ENCODE measurements at regions not wholly inside any gene's neighbourhood (a gene's known extent, or its start where the extent isn't known, plus 50 kb on each side); places are given as distances from the start of the nearest gene placed in this dataset.

- H3K4me3 Mint-ChIP-seq = no peak overlapping the region
- Histone ChIP-seq H3K9me3 (ENCODE audit: control insufficient read depth, low read length) (peaks cover 31% of the 10 kb centered on the region), H3K4me1 (ENCODE audit: control insufficient read depth, insufficient read depth, low read length) (peaks cover 6% of the 10 kb centered on the region), H3K27ac (ENCODE audit: low read depth, low read length) (no peak overlapping the region), H3K27me3 (ENCODE audit: control insufficient read depth, insufficient read depth, low read length, poor library complexity, severe bottlenecking) (no peaks in the 10 kb centered on the region), H3K36me3 (ENCODE audit: control insufficient read depth, insufficient read depth, low read length) (no peaks in the 10 kb centered on the region), H3K4me3 (ENCODE audit: low read length) (no peak overlapping the region), H3K9ac (ENCODE audit: extremely low read depth, low read length, poor library complexity, severe bottlenecking) (no peak overlapping the region)
- peaks cover 3% of the 10 kb centered on the region for H3K27me3 Mint-ChIP-seq (ENCODE audit: insufficient read depth)
- no peak overlapping the region for H3K27ac Mint-ChIP-seq
- H3K9me3 Mint-ChIP-seq = peaks cover 13% of the 10 kb centered on the region
- H3K36me3 Mint-ChIP-seq (ENCODE audit: low read depth) = peaks cover 2% of the 10 kb centered on the region
- H3K4me1 Mint-ChIP-seq = peaks cover 19% of the 10 kb centered on the region
- TF ChIP-seq CTCF (conservative IDR thresholded peaks at IDR 0.05) = no peak
- WGBS, 2 experiments (ENCODE audit: insufficient coverage in 1 of 2, insufficient read length in 1 of 2) = 83 to 93% methylated on average over 2 to 3 of the region's 3 CpGs
- no peak for DNase-seq
Observed at GRCh38 chr15:69868756-69869155, 229.0 kb downstream of the TLE3 start.

DNA sequence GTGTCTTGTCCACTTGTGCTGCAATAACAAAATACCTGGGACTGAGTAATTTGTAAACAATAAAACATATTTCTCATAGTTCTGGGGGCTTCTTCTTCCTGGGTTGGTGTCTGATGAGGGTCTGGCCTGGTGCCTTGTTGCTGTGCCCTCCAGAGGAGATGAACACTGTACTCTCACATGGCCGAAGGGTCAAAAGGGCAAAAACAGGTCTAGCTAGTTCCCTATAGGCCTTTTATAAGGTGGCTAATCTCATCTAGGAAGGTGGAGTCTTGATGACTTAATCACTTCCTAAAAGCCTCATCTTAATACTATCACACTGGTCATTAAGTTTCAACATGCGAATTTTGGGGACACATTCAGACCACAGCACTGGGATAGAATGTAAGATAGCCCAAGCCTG is 228.4 kb downstream of the TLE3 start:
- 43 to 52% methylated on average over 2 of the region's 2 CpGs for WGBS, 2 experiments (ENCODE audit: insufficient coverage in 1 of 2, insufficient read length in 1 of 2)

GRCh38 chr15:69869881-69870505 is 227.7 kb downstream of the TLE3 start:
- Mint-ChIP-seq H3K36me3 (ENCODE audit: low read depth) (no peaks in the 10 kb centered on the region), H3K4me1 (peaks cover 13% of the 10 kb centered on the region), H3K9me3 (peaks cover 10% of the 10 kb centered on the region), H3K4me3 (no peak overlapping the region), H3K27me3 (ENCODE audit: insufficient read depth) (peaks cover 3% of the 10 kb centered on the region), H3K27ac (no peak overlapping the region)
- Histone ChIP-seq H3K4me3 (ENCODE audit: low read length) (no peak overlapping the region), H3K36me3 (ENCODE audit: control insufficient read depth, insufficient read depth, low read length) (no peaks in the 10 kb centered on the region), H3K27me3 (ENCODE audit: control insufficient read depth, insufficient read depth, low read length, poor library complexity, severe bottlenecking) (no peaks in the 10 kb centered on the region), H3K4me1 (ENCODE audit: control insufficient read depth, insufficient read depth, low read length) (peaks cover 4% of the 10 kb centered on the region), H3K9ac (ENCODE audit: extremely low read depth, low read length, poor library complexity, severe bottlenecking) (no peak overlapping the region), H3K9me3 (ENCODE audit: control insufficient read depth, low read length) (peaks cover 30% of the 10 kb centered on the region), H3K27ac (ENCODE audit: low read depth, low read length) (no peak overlapping the region)
- TF ChIP-seq CTCF (conservative IDR thresholded peaks at IDR 0.05) = no peak
- no peak for DNase-seq
- 96 to 100% methylated on average over 6 to 8 of the region's 9 CpGs for WGBS, 2 experiments (ENCODE audit: insufficient coverage in 1 of 2, insufficient read length in 1 of 2)

More for the DNA sequence above, 228.4 kb downstream of the TLE3 start:
- Histone ChIP-seq H3K9ac (ENCODE audit: extremely low read depth, low read length, poor library complexity, severe bottlenecking) (no peak overlapping the region), H3K27me3 (ENCODE audit: control insufficient read depth, insufficient read depth, low read length, poor library complexity, severe bottlenecking) (no peaks in the 10 kb centered on the region), H3K9me3 (ENCODE audit: control insufficient read depth, low read length) (peaks cover 37% of the 10 kb centered on the region), H3K36me3 (ENCODE audit: control insufficient read depth, insufficient read depth, low read length) (no peaks in the 10 kb centered on the region), H3K27ac (ENCODE audit: low read depth, low read length) (no peak overlapping the region), H3K4me3 (ENCODE audit: low read length) (no peak overlapping the region), H3K4me1 (ENCODE audit: control insufficient read depth, insufficient read depth, low read length) (peaks cover 4% of the 10 kb centered on the region)
- Mint-ChIP-seq H3K9me3 (peaks cover 16% of the 10 kb centered on the region), H3K4me1 (peaks cover 15% of the 10 kb centered on the region), H3K4me3 (no peak overlapping the region), H3K27me3 (ENCODE audit: insufficient read depth) (peaks cover 3% of the 10 kb centered on the region), H3K36me3 (ENCODE audit: low read depth) (peaks cover 1% of the 10 kb centered on the region), H3K27ac (no peak overlapping the region)
- no peak for TF ChIP-seq CTCF (conservative IDR thresholded peaks at IDR 0.05)
- no peak for DNase-seq

Data from endodermal cell (in vitro differentiated cells).